Epithelial cell of prostate (primary cell): ENCODE measurements at regions not wholly inside any gene's neighbourhood (a gene's known extent, or its start where the extent isn't known, plus 50 kb on each side); places are given as distances from the start of the nearest gene placed in this dataset.
"Not testable (repeated sequence)": the region's sequence is repeated elsewhere in the genome, so short reads cannot be mapped to it uniquely, and the experiment has no call there.

ENCODE experiments used
- DNase-seq: peaks from one replicate; pipeline ENCODE4 v3.0.0-alpha.2; 2011; ENCODE audit warnings: low read depth, low spot score
- H3K27ac ChIP-seq: fragments of 450-650 bp; 2 replicates; pipeline ENCODE4 v1.5.1; 2017; ENCODE audit warnings: mild to moderate bottlenecking

- H3K27ac ChIP-seq, result no peak overlapping the region
- DNase-seq, result no peak
Measured at GRCh38 chr13:93004919-93005318, 221.7 kb upstream of the GPC6 start.

- H3K27ac ChIP-seq, result no peak overlapping the region
Measured at GRCh38 chr13:93007928-93008327, 218.7 kb upstream of the GPC6 start.

GRCh38 chr13:93017493-93018112 is 209.0 kb upstream of the GPC6 start:
- no peak for DNase-seq
- no peak overlapping the region for H3K27ac ChIP-seq

More at GRCh38 chr13:93007928-93008327, 218.7 kb upstream of the GPC6 start:
- DNase-seq, result no peak

- H3K27ac ChIP-seq, result no peak overlapping the region
- DNase-seq, result no peak
Measured at GRCh38 chr13:93023929-93024328, 202.7 kb upstream of the GPC6 start.

- H3K27ac ChIP-seq, result no peak overlapping the region
- DNase-seq, result no peak
Measured at GRCh38 chr13:93025984-93026383, 200.6 kb upstream of the GPC6 start.

- no peak for DNase-seq
- H3K27ac ChIP-seq, result no peak overlapping the region
Measured at GRCh38 chr13:93029536-93029935, 197.1 kb upstream of the GPC6 start.

- DNase-seq, result no peak
- H3K27ac ChIP-seq, result no peak overlapping the region
Measured at GRCh38 chr13:93036380-93036779, 190.2 kb upstream of the GPC6 start.

- no peak overlapping the region for H3K27ac ChIP-seq
- DNase-seq, result no peak
Measured at GRCh38 chr13:93037780-93038179, 188.8 kb upstream of the GPC6 start.

- H3K27ac ChIP-seq, result no peak overlapping the region
- DNase-seq, result no peak
Measured at GRCh38 chr13:93038187-93038586, 188.4 kb upstream of the GPC6 start.

GRCh38 chr13:93039131-93039530 is 187.5 kb upstream of the GPC6 start:
- H3K27ac ChIP-seq, result no peak overlapping the region
- no peak for DNase-seq

- DNase-seq, H3K27ac ChIP-seq: not testable (repeated sequence)
Measured at GRCh38 chr13:93041566-93041965, 185.0 kb upstream of the GPC6 start.

- no peak for DNase-seq
- no peak overlapping the region for H3K27ac ChIP-seq
Measured at GRCh38 chr13:93045836-93046235, 180.8 kb upstream of the GPC6 start.

GRCh38 chr13:93055233-93055632 is 171.4 kb upstream of the GPC6 start:
- DNase-seq, result no peak
- H3K27ac ChIP-seq, result no peak overlapping the region

GRCh38 chr13:93058301-93058700 is 168.3 kb upstream of the GPC6 start:
- no peak for DNase-seq
- H3K27ac ChIP-seq, result no peak overlapping the region

GRCh38 chr13:93060144-93060543 is 166.5 kb upstream of the GPC6 start:
- no peak for DNase-seq
- H3K27ac ChIP-seq, result no peak overlapping the region

GRCh38 chr13:93066187-93066586 is 160.4 kb upstream of the GPC6 start:
- H3K27ac ChIP-seq, result no peak overlapping the region
- no peak for DNase-seq

- no peak for DNase-seq
Measured at GRCh38 chr13:93079294-93079693, 147.3 kb upstream of the GPC6 start.

GRCh38 chr13:93080166-93080565 is 146.4 kb upstream of the GPC6 start:
- H3K27ac ChIP-seq, result no peak overlapping the region
- DNase-seq, result no peak

More at GRCh38 chr13:93079294-93079693, 147.3 kb upstream of the GPC6 start:
- no peak overlapping the region for H3K27ac ChIP-seq

GRCh38 chr13:93080587-93080986 is 146.0 kb upstream of the GPC6 start:
- DNase-seq, result peak; percentile 44
- no peak overlapping the region for H3K27ac ChIP-seq

- no peak for DNase-seq
- H3K27ac ChIP-seq, result no peak overlapping the region
Measured at GRCh38 chr13:93086329-93086728, 140.3 kb upstream of the GPC6 start.

- DNase-seq, result no peak
- no peak overlapping the region for H3K27ac ChIP-seq
Measured at GRCh38 chr13:93098972-93099371, 127.6 kb upstream of the GPC6 start.

- DNase-seq, result no peak
- no peak overlapping the region for H3K27ac ChIP-seq
Measured at GRCh38 chr13:93101226-93101734, 125.3 kb upstream of the GPC6 start.
